GM06990 (cell line): ENCODE measurements at regions not wholly inside any gene's neighbourhood (a gene's known extent, or its start where the extent isn't known, plus 50 kb on each side); places are given as distances from the start of the nearest gene placed in this dataset.

Source experiments
- DNase-seq: peaks from one replicate; pipeline ENCODE4 v3.0.0-alpha.2; 2011; ENCODE audit not compliant: insufficient read length; ENCODE audit errors: extremely low read depth
- H3K27me3 ChIP-seq: replicated peaks from 2 replicates; pipeline ENCODE4 v1.6.0; 2011; ENCODE audit warnings: low read length; ENCODE audit not compliant: control insufficient read depth, insufficient read depth
- H3K36me3 ChIP-seq: 2 replicates; pipeline ENCODE4 v1.5.1; 2011; ENCODE audit warnings: low read length; ENCODE audit not compliant: control insufficient read depth, insufficient read depth
- H3K4me3 ChIP-seq: replicated peaks from 2 replicates; pipeline ENCODE4 v1.5.1; 2011; ENCODE audit warnings: low read depth, mild to moderate bottlenecking, control low read depth, low read length
- TF ChIP-seq, protein P1 (sequence below): IDR thresholded peaks from 2 replicates; pipeline ENCODE4 v1.5.1; 2011; ENCODE audit warnings: low read length, control low read depth, mild to moderate bottlenecking, inconsistent platforms; ENCODE audit not compliant: insufficient read depth, poor library complexity, severe bottlenecking

DNA sequence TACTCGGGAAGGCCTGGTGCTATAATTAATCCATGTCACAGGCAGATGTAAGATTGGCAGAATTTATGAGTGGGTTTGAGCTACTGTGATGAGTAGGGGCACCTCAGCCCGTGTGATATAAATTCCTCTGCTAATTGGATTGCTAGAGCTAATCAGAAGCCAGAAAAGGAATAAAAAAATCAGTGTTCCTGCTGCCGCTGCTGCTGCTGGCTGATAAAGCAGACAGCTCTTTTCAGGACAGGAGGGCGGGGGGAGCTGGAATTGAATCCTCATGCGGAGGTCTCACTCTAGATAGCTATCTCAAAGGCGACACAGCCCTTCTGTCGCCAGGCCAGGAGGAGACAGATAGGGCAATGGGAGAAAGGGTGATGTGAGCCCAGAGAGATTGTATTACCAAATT is 182.7 kb upstream of the ZFHX3 start:
- Histone ChIP-seq H3K4me3 (no peak overlapping the region), H3K36me3 (no peaks in the 10 kb centered on the region), H3K27me3 (no peaks in the 10 kb centered on the region)
- TF ChIP-seq, protein P1, sequence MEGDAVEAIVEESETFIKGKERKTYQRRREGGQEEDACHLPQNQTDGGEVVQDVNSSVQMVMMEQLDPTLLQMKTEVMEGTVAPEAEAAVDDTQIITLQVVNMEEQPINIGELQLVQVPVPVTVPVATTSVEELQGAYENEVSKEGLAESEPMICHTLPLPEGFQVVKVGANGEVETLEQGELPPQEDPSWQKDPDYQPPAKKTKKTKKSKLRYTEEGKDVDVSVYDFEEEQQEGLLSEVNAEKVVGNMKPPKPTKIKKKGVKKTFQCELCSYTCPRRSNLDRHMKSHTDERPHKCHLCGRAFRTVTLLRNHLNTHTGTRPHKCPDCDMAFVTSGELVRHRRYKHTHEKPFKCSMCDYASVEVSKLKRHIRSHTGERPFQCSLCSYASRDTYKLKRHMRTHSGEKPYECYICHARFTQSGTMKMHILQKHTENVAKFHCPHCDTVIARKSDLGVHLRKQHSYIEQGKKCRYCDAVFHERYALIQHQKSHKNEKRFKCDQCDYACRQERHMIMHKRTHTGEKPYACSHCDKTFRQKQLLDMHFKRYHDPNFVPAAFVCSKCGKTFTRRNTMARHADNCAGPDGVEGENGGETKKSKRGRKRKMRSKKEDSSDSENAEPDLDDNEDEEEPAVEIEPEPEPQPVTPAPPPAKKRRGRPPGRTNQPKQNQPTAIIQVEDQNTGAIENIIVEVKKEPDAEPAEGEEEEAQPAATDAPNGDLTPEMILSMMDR = no peak
- no peak for DNase-seq

DNA sequence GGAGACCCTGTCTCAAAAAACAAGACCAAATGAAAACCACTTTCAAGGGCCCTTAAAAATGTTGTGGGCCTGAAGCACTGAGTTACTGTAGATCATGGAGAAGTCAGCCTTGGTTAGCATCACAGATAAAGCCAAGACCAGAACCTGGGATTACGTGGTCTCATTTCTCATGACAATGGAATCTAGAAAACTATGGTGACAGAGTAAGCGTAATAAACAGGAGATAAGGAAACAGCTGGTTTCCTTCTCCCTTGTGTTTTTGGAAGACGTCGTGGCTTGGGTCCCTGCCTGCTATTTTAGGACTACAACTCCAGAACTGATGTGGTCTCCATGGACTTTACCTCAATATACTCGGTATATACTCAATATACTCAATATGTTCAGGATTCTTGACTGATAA is 180.7 kb upstream of the ZFHX3 start:
- Histone ChIP-seq H3K36me3 (no peaks in the 10 kb centered on the region), H3K4me3 (no peak overlapping the region), H3K27me3 (no peaks in the 10 kb centered on the region)
- no peak for DNase-seq
- TF ChIP-seq, protein P1 = no peak

DNA sequence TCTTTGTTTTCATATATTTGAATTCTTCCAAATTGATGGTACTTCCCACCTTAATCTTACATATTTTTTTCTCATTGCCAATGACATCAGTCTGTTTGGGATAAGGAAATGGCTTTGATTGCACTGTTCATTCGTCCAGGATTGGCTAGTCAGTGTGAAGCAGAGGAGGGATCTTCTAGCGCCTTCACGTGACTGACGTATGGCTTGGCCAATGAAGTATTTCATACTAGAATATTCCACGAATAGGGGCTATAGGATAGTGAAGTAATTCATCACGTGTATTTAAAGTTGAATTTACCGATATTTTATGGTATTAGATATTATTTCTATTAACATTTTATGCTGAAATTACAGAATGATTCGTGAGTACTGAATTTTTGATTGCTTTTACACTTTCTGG is 178.7 kb upstream of the ZFHX3 start:
- Histone ChIP-seq H3K4me3 (no peak overlapping the region), H3K36me3 (no peaks in the 10 kb centered on the region), H3K27me3 (no peaks in the 10 kb centered on the region)
- no peak for DNase-seq
- TF ChIP-seq, protein P1 = no peak

DNA sequence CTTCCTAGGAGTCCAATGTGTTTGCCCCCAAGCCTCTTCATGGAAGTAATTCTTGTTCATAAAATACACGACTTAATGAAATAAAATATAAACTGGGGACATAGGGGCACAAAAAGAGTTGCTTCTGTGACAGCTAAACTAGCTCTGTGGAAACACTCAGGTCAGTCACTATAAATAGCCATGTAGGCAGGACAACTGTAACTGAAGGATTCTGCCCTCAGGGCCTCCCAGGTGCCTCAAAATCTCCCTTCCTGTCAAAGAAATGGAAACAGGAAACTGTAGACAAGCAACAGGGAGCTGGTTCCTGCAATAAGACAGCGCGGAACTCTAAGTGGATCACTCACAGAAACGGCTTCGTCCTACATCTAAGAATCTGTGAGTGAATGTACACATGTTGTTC is 178.1 kb upstream of the ZFHX3 start:
- no peaks in the 10 kb centered on the region for H3K36me3 ChIP-seq
- no peak overlapping the region for H3K4me3 ChIP-seq
- no peak for DNase-seq
- TF ChIP-seq, protein P1 = no peak
- H3K27me3 ChIP-seq = no peaks in the 10 kb centered on the region

DNA sequence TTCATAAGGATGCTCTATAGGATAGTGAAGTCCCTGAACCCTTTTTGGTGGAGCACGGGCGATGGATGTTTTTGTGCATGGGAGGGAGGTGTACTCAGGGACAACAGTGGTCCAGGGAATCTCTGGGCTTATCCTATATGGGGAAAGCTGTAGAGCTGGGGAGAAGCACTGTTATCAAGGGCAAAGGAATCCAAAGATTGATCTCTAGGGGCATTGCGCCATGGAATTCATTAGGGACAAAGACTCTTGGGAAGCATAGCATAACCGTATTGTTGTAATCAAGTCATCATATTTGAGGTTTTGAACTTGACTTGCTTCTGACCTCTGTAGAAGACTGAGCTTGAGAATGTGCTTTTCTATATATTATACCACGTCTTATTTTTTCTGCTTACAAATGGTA is 172.9 kb upstream of the ZFHX3 start:
- TF ChIP-seq, protein P1 = no peak
- no peak overlapping the region for H3K4me3 ChIP-seq
- no peak for DNase-seq
- no peaks in the 10 kb centered on the region for H3K27me3 ChIP-seq
- no peaks in the 10 kb centered on the region for H3K36me3 ChIP-seq

DNA sequence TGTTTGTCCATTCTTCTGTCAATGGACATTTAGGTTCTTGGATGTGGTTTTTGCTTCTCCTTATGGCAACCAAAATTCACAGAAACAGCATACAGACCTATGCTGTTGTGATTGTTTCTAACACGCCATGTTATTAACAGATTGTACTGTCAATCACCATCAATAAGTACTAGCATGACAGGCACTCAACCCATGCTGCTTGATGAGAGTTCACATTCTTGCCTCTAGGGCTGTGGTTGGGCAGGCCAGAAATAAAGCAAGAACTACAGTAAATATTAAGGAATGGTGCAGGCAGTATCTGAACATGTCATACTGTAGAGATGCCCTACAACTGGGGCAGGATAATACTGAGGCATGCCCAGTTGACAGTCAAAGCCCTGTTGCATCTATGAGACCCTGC is 171.2 kb upstream of the ZFHX3 start:
- Histone ChIP-seq H3K27me3 (no peaks in the 10 kb centered on the region), H3K4me3 (no peak overlapping the region), H3K36me3 (no peaks in the 10 kb centered on the region)
- DNase-seq = no peak
- TF ChIP-seq, protein P1 = no peak
